ENCODE measurements at regions not wholly inside any gene's neighbourhood (a gene's known extent, or its start where the extent isn't known, plus 50 kb on each side); places are given as distances from the start of the nearest gene placed in this dataset.
A peak's percentile ranks its signal among the peaks of the same experiment; 100 is the strongest.

GRCh38 chr4:79636991-79637390 lies 229.0 kb upstream of the GK2 start:
- Histone ChIP-seq H3K27me3 (no peaks in the 10 kb centered on the region), H3K36me3 (no peaks in the 10 kb centered on the region), H3K4me1 (no peaks in the 10 kb centered on the region), H3K4me3 (no peak overlapping the region), H3K9me3 (no peaks in the 10 kb centered on the region), H3K27ac (no peak overlapping the region)
- TF ChIP-seq CTCF (IDR thresholded peaks at IDR 0.05): no peak
- intact Hi-C loops (cut with DNase I): no loop called here
- no peak for DNase-seq
- ATAC-seq: no peak

- H3K36me3 ChIP-seq: no peaks in the 10 kb centered on the region
- no peak for ATAC-seq
- no peaks in the 10 kb centered on the region for H3K4me1 ChIP-seq
- no peak overlapping the region for H3K4me3 ChIP-seq
- no peak for TF ChIP-seq CTCF (IDR thresholded peaks at IDR 0.05)
- no peak overlapping the region for H3K27ac ChIP-seq
- no peaks in the 10 kb centered on the region for H3K27me3 ChIP-seq
- no peaks in the 10 kb centered on the region for H3K9me3 ChIP-seq
- DNase-seq: no peak
- intact Hi-C loops (cut with DNase I): no loop called here
These were observed 226.1 kb upstream of the GK2 start for GRCh38 chr4:79634111-79634510.

GRCh38 chr4:79632114-79632513 lies 224.1 kb upstream of the GK2 start:
- Histone ChIP-seq H3K4me1 (no peaks in the 10 kb centered on the region), H3K27me3 (no peaks in the 10 kb centered on the region), H3K27ac (no peak overlapping the region), H3K36me3 (no peaks in the 10 kb centered on the region), H3K9me3 (no peaks in the 10 kb centered on the region), H3K4me3 (no peak overlapping the region)
- ATAC-seq (no peak), DNase-seq (no peak)
- TF ChIP-seq CTCF (IDR thresholded peaks at IDR 0.05): no peak
- intact Hi-C loops (cut with DNase I): no loop called here

GRCh38 chr4:79626611-79627010 lies 218.6 kb upstream of the GK2 start:
- DNase-seq (no peak), ATAC-seq (no peak)
- no peaks in the 10 kb centered on the region for H3K36me3 ChIP-seq
- no peak overlapping the region for H3K4me3 ChIP-seq
- H3K27ac ChIP-seq: no peak overlapping the region
- no peaks in the 10 kb centered on the region for H3K9me3 ChIP-seq
- no peaks in the 10 kb centered on the region for H3K4me1 ChIP-seq
- no peak for TF ChIP-seq CTCF (IDR thresholded peaks at IDR 0.05)
- intact Hi-C loops (cut with DNase I): no loop called here
- no peaks in the 10 kb centered on the region for H3K27me3 ChIP-seq

- ATAC-seq: no peak
- no peak for DNase-seq
- no peaks in the 10 kb centered on the region for H3K4me1 ChIP-seq
- no peaks in the 10 kb centered on the region for H3K9me3 ChIP-seq
- no peak for TF ChIP-seq CTCF (IDR thresholded peaks at IDR 0.05)
- no peaks in the 10 kb centered on the region for H3K27me3 ChIP-seq
- intact Hi-C loops (cut with DNase I): no loop called here
- no peaks in the 10 kb centered on the region for H3K36me3 ChIP-seq
- H3K4me3 ChIP-seq: peak overlapping the region; percentile 29
- no peak overlapping the region for H3K27ac ChIP-seq
These were observed 218.1 kb upstream of the GK2 start for GRCh38 chr4:79626101-79626500.

GRCh38 chr4:79625361-79625760 lies 217.3 kb upstream of the GK2 start:
- intact Hi-C loops (cut with DNase I): no loop called here
- H3K27me3 ChIP-seq: no peaks in the 10 kb centered on the region
- H3K4me3 ChIP-seq: no peak overlapping the region
- H3K36me3 ChIP-seq: no peaks in the 10 kb centered on the region
- TF ChIP-seq CTCF (IDR thresholded peaks at IDR 0.05): no peak
- no peaks in the 10 kb centered on the region for H3K9me3 ChIP-seq
- H3K27ac ChIP-seq: no peak overlapping the region
- ATAC-seq (no peak), DNase-seq (no peak)
- H3K4me1 ChIP-seq: no peaks in the 10 kb centered on the region

Data from upper lobe of right lung (tissue), 1 donor.